Muscle layer of colon (tissue), 2 donors: ENCODE measurements at regions not wholly inside any gene's neighbourhood (a gene's known extent, or its start where the extent isn't known, plus 50 kb on each side); places are given as distances from the start of the nearest gene placed in this dataset.

Experiments
- H3K27ac ChIP-seq: one replicate; pipeline ENCODE4 v1.7.0; 2013; ENCODE audit warnings: low read depth, mild to moderate bottlenecking, low read length, moderate library complexity
- H3K27me3 ChIP-seq, 2 donors: one replicate each; pipeline ENCODE4 v1.7.0; 2013; ENCODE audit warnings: low read length in 2 of 2, mild to moderate bottlenecking in 2 of 2; ENCODE audit not compliant: insufficient read depth in 2 of 2, control insufficient read depth in 1 of 2
- H3K36me3 ChIP-seq: one replicate; pipeline ENCODE4 v1.7.0; 2013; ENCODE audit warnings: mild to moderate bottlenecking, low read length; ENCODE audit not compliant: insufficient read depth
- H3K4me1 ChIP-seq: one replicate; pipeline ENCODE4 v1.7.0; 2013; ENCODE audit warnings: mild to moderate bottlenecking, low read length; ENCODE audit not compliant: insufficient read depth
- H3K4me3 ChIP-seq, 2 donors: one replicate each; pipeline ENCODE4 v1.7.0; 2013; ENCODE audit warnings: low read length in 2 of 2, low read depth in 1 of 2, mild to moderate bottlenecking in 1 of 2, moderate library complexity in 1 of 2
- H3K9ac ChIP-seq: one replicate; pipeline ENCODE4 v1.7.0; 2013; ENCODE audit warnings: low read length
- H3K9me3 ChIP-seq: one replicate; pipeline ENCODE4 v1.7.0; 2013; ENCODE audit warnings: mild to moderate bottlenecking, low read length
- donor health status: abdominal sarcoma.
- donor health status: Adenocarcinoma of cecum.

DNA sequence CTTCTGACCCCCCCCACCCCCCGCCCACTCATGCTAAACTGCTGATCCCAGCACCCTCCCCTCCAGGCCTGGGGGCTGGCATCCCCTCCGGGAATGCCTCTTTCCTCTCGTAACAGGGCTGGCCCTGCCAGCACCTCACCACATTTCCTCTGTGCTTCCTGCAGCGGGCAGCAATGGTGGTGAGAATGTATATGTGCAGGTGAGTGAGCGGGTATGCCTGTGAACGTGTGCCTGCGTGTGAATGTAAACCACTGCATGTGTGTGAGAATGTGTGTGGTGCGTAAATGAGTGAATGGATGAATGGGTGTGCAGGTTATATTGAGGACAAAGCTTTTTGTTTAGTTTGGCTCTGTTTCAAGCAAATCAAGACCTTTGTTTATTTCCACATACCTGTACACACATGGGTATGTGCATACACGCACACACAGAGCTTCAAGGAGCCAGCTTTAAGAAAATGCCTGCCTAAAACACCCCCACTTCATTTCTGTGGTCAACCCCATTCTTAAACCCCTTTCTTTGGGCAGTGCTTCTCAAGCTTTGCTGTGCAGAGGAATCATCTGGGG lies 95.7 kb upstream of the SHB start:
- no peak overlapping the region for H3K9ac ChIP-seq
- H3K27ac ChIP-seq = no peak overlapping the region
- no peak overlapping the region for H3K4me3 ChIP-seq
- H3K4me1 ChIP-seq = no peaks in the 10 kb centered on the region
- H3K27me3 ChIP-seq = no peaks in the 10 kb centered on the region
- H3K36me3 ChIP-seq = no peaks in the 10 kb centered on the region
- H3K9me3 ChIP-seq = no peaks in the 10 kb centered on the region

DNA sequence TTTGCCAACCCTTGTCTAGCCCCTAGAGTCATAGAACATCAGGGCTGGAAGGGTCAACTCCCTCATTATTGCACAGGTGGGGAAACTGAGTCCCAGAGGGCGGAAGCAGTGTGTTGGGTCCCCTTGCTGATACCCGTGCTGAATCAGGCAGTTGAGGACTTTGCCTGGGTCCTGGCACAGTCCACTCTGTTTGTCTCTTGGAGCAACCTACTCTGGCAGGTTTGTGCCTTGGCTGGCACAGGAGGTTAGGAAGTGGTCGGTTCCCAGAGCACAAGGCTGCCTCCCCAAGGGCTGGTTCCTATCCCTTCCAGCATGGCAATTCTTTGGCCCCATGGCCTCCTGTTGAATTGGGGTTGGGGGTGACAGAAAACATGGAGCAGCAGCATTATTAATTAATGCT lies 94.5 kb upstream of the SHB start:
- no peaks in the 10 kb centered on the region for H3K9me3 ChIP-seq
- no peaks in the 10 kb centered on the region for H3K4me1 ChIP-seq
- no peaks in the 10 kb centered on the region for H3K36me3 ChIP-seq
- H3K4me3 ChIP-seq = no peak overlapping the region
- no peak overlapping the region for H3K27ac ChIP-seq
- no peaks in the 10 kb centered on the region for H3K27me3 ChIP-seq
- H3K9ac ChIP-seq = no peak overlapping the region

DNA sequence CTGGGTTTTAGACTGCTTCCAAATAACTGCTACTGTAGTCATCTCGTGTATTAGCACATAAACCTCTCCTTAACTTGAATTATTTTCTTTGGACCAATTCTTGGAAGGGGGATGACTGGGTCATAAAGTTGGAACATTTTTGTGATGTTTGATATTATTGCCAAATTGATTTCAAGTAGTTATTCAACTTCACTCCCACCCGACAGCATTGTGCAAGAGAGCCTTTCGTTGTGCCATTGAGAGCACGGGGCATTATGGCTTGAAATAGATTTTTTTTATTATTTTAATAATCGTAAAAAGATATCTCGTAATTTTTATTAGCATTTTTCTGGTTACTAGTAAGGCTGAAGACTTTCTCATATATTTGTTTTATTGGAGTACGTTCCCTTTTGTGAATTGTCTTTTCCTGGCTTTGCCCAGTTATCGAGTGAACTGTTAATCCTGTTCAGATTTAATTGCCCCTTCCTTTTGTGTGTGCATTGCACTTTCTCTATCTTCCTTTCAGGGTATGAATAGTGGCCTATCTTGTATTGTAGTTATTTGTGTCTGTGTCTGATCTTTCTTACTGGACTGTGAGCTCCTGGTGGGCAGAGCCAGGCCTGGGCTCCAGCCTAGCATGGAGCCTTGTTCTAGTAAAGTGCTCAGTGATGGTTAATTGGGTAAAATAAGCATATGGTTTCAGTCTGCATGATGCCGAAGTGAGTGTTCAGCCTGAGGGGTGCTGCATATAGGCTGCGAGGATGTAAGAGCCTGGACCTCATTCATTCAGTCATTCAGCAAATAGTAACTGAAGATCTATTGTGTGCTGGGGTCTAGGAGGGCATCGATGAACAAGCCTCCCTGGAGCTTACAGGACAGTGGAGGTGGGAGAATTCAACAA lies 93.5 kb upstream of the SHB start:
- Histone ChIP-seq H3K9ac (no peak overlapping the region), H3K36me3 (no peaks in the 10 kb centered on the region), H3K27ac (no peak overlapping the region), H3K4me3 (no peak overlapping the region), H3K9me3 (no peaks in the 10 kb centered on the region), H3K4me1 (no peaks in the 10 kb centered on the region), H3K27me3 (no peaks in the 10 kb centered on the region)

DNA sequence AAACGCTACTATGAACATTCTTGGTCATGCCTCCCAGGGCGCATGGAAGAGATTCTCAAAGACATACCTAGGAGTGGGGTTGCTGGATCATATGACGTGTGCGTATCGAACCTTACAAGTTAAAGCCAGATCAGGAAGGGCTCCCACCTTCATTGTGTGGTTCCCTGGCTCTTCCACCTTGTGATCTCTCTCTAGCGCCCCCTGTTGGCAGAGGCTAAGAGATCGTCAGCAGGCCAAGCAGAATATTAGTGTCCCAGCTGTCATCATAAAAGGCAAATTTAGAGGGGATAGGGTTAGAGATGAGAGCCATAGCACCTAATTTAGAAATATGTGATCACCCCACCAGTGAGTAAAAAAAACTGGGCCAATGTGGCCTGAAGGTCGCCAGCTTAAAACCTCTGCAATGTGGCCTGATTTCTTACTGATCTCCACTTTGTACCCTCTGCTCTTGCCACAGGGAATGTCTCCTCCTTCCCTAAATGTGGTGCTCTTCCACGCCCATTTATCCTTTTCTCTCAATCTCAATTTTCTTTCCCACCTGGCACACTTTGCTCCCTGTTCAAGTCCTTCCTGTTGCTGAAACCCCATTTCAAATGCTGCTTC lies 91.7 kb upstream of the SHB start:
- H3K4me3 ChIP-seq = no peak overlapping the region
- no peaks in the 10 kb centered on the region for H3K27me3 ChIP-seq
- no peaks in the 10 kb centered on the region for H3K9me3 ChIP-seq
- no peaks in the 10 kb centered on the region for H3K36me3 ChIP-seq
- H3K4me1 ChIP-seq = no peaks in the 10 kb centered on the region
- no peak overlapping the region for H3K9ac ChIP-seq
- no peak overlapping the region for H3K27ac ChIP-seq

DNA sequence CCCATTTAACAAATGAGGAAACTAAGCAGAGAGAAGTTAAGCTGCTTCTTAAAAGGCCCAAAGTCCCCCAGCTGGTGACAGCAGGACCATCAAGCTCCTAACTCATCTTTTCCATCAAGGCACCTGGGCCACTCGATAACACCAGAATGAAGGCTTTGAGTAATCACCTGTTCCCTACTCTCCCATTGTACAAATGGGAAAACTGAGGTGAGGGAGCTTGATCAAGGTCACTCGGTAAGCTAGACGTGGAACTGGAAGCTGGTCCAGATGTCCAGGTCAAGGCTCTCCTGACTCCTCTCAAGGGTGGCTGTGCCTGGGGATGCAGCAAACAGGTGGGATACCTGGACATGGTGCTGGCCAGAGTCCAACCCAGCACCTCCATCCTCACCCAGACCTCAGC lies 90.6 kb upstream of the SHB start:
- H3K4me1 ChIP-seq = no peaks in the 10 kb centered on the region

DNA sequence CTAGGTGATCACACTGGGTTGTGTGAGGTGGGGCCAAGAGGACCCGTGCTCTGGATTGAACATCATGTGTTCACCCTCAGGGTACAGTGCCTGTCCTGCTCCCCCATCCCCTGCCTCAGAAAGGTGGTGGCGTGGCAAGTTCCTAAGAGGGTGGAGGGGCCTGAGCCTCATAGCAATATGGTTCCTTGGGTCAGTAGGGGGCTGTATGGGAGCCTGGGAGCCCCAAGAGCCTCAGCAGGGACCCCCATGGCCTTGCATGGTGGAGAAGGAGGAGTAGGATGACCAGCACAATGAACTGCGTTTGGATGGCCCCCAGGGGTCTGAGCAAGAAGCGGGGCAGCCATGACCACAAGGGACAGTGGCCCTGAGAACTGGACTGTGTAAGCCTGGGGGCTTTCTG lies 89.6 kb upstream of the SHB start:
- Histone ChIP-seq H3K9me3 (no peaks in the 10 kb centered on the region), H3K4me3 (no peak overlapping the region), H3K4me1 (no peaks in the 10 kb centered on the region)

More for the DNA sequence above, 90.6 kb upstream of the SHB start:
- Histone ChIP-seq H3K27me3 (no peaks in the 10 kb centered on the region), H3K9me3 (no peaks in the 10 kb centered on the region), H3K9ac (no peak overlapping the region), H3K27ac (no peak overlapping the region), H3K4me3 (no peak overlapping the region), H3K36me3 (no peaks in the 10 kb centered on the region)

DNA sequence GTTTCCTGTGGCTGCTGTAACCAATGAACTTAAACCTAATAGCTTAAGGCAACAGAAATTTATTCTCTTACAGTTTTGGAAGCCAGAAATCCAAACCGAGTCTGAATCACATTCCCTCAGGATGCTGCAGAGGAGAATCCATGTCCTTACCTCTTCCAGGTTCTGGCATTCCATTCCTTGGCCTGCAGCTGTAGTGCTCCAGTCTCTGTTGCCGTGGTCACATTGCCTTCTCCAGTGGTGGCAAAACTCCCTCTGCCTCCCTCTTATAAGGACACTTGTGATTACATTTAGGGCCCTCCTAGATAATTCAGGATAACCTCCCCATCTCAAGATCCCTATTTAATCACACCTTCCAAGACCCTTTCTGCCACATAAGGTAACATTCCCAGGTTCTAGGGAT lies 88.7 kb upstream of the SHB start:
- no peaks in the 10 kb centered on the region for H3K9me3 ChIP-seq
- H3K9ac ChIP-seq = no peak overlapping the region
- no peak overlapping the region for H3K4me3 ChIP-seq
- no peaks in the 10 kb centered on the region for H3K4me1 ChIP-seq
- no peaks in the 10 kb centered on the region for H3K36me3 ChIP-seq
- no peak overlapping the region for H3K27ac ChIP-seq
- H3K27me3 ChIP-seq = no peaks in the 10 kb centered on the region

More for the DNA sequence above, 89.6 kb upstream of the SHB start:
- Histone ChIP-seq H3K27ac (no peak overlapping the region), H3K36me3 (no peaks in the 10 kb centered on the region), H3K9ac (no peak overlapping the region), H3K27me3 (no peaks in the 10 kb centered on the region)

DNA sequence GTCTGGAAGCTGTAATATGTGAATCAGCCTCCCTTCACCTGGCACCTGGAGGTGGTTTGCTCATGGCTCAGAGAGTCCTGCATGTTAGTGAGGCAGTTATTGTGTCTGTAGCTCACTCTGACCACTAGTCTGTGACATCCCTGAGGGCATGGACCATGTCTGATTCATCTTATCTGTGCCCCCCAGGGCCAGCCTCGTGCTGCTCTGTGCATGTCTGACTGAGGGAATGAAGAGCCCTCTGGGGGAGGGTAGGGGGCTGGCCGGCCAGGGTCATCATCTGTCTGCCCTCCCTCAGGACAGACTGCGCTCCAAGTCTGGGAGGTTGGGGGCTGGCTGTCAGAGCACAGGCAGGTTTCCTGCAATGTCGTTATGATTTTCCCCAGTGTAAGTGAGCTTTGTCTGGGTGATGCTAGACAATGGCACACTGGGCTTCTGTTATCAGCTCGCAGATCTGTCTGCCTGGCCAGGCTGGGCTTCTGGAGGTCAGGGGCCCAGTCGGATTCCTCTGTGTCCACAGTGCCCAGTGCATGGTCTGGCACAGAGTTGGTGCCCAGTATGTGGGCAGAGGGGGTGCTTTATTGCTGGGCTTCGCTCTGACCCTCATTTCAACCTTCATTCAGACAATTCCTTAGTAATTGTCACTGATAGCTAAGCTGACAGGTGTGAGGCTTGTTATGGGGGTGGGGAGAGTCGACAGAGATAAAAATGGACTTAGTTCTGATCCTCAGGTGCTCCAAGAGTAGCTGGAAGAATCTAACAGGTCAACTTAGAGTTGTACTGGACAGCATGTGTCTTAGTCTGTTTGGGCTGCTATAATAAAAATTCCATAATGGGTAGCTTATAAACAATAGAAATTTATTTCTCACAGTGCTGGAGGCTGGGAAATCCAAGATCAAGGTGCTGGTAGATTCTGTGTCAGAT lies 85.7 kb upstream of the SHB start:
- H3K4me3 ChIP-seq = no peak overlapping the region
- peaks cover 0 to 8% of the 10 kb centered on the region in 2 donors for H3K27me3 ChIP-seq
- H3K36me3 ChIP-seq = no peaks in the 10 kb centered on the region
- H3K27ac ChIP-seq = no peak overlapping the region
- no peaks in the 10 kb centered on the region for H3K9me3 ChIP-seq
- H3K4me1 ChIP-seq = no peaks in the 10 kb centered on the region
- no peak overlapping the region for H3K9ac ChIP-seq

DNA sequence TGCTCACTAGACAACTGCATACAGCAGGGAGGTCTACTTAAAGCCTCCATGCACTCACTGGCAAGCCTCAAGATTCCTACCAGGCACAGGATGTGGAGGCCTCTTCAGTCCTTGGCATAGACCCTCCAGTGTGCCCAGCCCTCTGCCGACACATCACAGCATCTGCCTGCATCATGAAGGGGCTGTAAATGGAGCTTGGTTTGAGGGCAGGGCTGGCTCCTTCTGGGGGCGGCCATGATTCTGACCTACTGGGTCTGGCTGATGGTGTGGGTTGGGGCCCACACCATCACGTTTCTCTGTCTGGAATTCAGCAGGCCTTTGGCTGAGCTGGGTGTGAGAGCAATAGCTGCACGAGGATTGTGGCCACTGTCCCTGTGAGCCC lies 84.9 kb upstream of the SHB start:
- no peaks in the 10 kb centered on the region for H3K4me1 ChIP-seq
- no peak overlapping the region for H3K4me3 ChIP-seq

DNA sequence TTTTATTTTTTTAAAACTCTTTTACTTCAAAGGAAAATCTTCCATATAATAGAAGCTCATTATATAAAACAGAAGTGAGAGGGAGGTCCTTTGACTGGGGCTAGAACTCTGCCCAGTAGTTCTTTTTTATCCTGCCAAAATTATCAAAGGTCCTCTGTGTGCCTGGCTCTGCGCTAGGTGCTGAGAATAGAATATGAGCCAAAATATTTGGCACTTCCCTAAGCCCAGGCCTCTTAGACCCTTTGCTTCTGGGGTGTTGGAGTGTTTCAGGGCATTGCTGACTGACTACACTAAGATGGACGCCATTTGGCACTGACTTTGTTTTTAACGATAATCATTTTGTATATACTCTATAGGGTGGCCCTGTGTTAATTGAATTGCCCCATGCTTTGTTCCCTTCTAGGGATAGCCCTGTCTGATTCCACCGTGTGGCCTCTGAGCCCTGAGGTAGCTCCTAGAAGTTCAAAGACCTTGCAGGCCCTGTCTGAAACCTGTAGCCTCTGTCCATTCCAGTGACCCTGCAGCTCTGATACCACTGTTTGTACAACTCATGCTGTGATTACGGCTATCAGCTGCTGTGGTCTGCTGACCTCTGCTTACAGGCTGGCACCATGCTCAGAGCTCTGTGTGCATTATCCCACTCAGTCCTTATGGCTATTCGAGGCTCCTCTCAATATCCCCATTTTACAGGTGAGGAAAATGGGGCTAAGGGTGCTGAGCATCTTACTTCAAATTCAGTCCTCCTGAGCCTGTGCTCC lies 84.3 kb upstream of the SHB start:
- Histone ChIP-seq H3K27ac (no peak overlapping the region), H3K36me3 (no peaks in the 10 kb centered on the region), H3K9ac (no peak overlapping the region), H3K27me3 (peaks cover 0 to 8% of the 10 kb centered on the region in 2 donors), H3K4me1 (no peaks in the 10 kb centered on the region), H3K9me3 (no peaks in the 10 kb centered on the region), H3K4me3 (no peak overlapping the region)

More for the DNA sequence above, 84.9 kb upstream of the SHB start:
- Histone ChIP-seq H3K9ac (no peak overlapping the region), H3K36me3 (no peaks in the 10 kb centered on the region), H3K27ac (no peak overlapping the region), H3K27me3 (peaks cover 0 to 8% of the 10 kb centered on the region in 2 donors), H3K9me3 (no peaks in the 10 kb centered on the region)
